KBM-7 (cell line): ENCODE measurements at regions not wholly inside any gene's neighbourhood (a gene's known extent, or its start where the extent isn't known, plus 50 kb on each side); places are given as distances from the start of the nearest gene placed in this dataset.

Source experiments
- DNase-seq: peaks from one replicate; pipeline ENCODE4 v3.0.0-alpha.2; 2015
- in situ Hi-C: fragments of 300-500 bp; cut with MboI; formaldehyde crosslinking; loops from 2 replicates; pipeline ENCODE4 v1.14.3; 2020; ENCODE audit warnings: low sequenced_read_pairs, low pct_unique_long_range_greater_than_20kb, mixed read lengths

- in situ Hi-C loops, result no loop called here
- no peak for DNase-seq
These were observed 254.9 kb upstream of the GATB start for GRCh38 chr4:152015597-152016302.

GRCh38 chr4:152014280-152014679 lies 253.5 kb upstream of the GATB start:
- in situ Hi-C loops, result no loop called here
- no peak for DNase-seq

GRCh38 chr4:152011469-152011868 lies 250.7 kb upstream of the GATB start:
- in situ Hi-C loops, result no loop called here
- no peak for DNase-seq

GRCh38 chr4:152010710-152011079 lies 249.9 kb upstream of the GATB start:
- in situ Hi-C loops, result no loop called here
- DNase-seq, result no peak

- no peak for DNase-seq
- in situ Hi-C loops, result no loop called here
These were observed 249.3 kb upstream of the GATB start for GRCh38 chr4:152009983-152010709.

- no peak for DNase-seq
- in situ Hi-C loops, result no loop called here
These were observed 248.3 kb upstream of the GATB start for GRCh38 chr4:152009031-152009670.

DNA sequence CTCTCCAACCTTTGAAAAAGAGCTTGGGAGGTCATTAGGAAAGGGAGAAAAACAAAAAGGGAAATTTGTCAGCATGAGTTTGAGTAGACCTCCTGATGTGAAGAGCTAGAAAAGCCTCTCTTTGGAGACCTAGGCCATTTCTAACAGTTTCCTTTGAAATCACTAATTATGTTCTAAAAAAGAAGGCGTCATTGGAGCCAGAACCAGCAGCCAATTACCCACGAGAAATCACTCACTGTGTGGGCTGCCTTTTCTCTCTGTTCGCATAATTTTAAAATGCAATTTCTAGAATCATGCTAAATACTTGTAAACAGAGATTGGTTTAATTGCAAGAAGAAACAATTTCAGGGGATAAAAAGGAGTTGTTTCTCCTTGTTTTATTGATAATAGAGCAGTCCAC lies 246.3 kb upstream of the GATB start:
- DNase-seq, result no peak
- in situ Hi-C loops, result no loop called here

DNA sequence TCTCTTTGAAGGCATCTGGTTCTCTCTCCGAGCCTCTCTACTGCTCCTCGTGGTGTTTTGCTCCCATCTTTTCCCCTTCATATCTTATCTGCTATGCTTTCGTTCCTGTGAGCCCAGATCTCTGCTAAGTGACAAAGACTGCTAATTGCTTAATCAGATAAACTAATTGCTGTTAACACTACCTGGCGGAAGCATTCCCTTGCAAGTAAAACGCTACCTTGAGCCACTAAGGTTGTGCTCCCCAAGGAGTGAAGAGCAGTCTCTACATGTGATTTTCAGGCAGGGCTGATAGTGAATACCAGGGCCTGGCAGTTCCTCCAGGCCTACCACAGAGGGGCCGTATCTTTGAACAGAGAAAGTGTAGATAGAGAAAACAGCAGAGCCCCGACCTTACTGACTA lies 244.0 kb upstream of the GATB start:
- in situ Hi-C loops, result no loop called here

GRCh38 chr4:152000518-152000917 lies 239.7 kb upstream of the GATB start:
- in situ Hi-C loops, result no loop called here
- no peak for DNase-seq

More for the DNA sequence above, 244.0 kb upstream of the GATB start:
- DNase-seq, result no peak

- in situ Hi-C loops, result no loop called here
- no peak for DNase-seq
These were observed 237.9 kb upstream of the GATB start for GRCh38 chr4:151998723-151999122.

GRCh38 chr4:151997461-151997860 lies 236.7 kb upstream of the GATB start:
- in situ Hi-C loops, result no loop called here
- DNase-seq, result no peak

DNA sequence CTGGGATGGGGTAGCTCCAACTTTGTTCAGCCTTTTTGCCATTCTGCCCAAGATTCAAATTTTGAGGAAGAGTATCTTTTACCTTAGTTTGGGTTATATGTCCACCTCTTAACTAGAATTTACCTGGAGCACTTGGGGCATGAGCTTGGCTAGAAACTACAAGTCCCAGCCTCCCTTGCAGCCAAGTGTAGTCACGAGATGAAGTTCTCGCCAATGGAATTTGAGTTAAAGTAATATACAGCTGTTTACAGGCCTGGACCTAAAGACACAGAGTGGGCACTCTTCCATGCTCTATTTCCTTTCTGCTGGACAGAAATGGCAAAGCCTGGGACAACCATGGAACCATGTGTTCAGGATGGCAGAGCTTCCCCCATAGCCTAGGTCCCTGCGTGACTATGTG lies 233.6 kb upstream of the GATB start:
- in situ Hi-C loops, result no loop called here
- no peak for DNase-seq

GRCh38 chr4:151993521-151993920 lies 232.7 kb upstream of the GATB start:
- in situ Hi-C loops, result no loop called here
- DNase-seq, result no peak

DNA sequence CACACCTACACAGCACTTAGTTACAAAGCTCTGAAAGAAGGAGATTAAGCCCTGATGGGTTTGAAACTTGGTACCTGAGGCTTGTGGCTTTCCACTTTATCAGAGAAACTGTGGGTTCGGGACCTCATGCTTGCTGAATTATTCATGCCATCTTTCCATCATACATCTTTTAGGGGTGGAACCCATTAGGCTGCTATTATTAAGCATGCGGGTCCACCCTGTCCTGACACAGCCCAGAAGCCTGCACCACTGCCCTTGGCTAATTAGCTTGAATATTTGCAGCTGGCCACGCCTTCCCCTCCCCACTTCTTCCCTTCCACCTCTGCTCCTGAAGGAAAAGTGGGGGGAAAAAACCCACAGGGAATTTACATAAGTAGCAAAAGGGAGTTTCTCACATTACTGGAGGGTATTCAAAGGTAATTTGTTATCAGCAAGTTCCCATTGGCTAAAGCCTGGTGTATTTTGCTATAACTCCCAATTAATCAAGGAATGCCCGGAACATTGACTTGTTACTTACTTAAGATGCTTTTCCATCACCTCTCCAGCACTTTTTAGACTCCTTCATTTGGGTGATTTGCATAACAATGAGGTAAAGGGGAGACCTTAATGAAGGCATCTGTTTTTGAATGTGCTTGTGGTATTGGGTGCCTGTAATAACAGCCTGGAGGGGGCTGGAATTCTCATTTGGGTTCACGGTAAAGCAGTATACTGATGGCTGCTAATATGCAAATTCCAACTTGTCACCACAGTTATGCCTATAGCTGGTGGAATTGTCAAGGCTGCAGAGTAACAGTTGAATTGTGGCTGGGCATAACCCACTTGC lies 231.7 kb upstream of the GATB start:
- in situ Hi-C loops, result no loop called here
- DNase-seq, result no peak

GRCh38 chr4:151991884-151992167 lies 231.0 kb upstream of the GATB start:
- no peak for DNase-seq
- in situ Hi-C loops, result no loop called here

GRCh38 chr4:151991001-151991883 lies 230.4 kb upstream of the GATB start:
- no peak for DNase-seq
- in situ Hi-C loops, result no loop called here

- in situ Hi-C loops, result no loop called here
- no peak for DNase-seq
These were observed 229.4 kb upstream of the GATB start for GRCh38 chr4:151990201-151990600.

- DNase-seq, result no peak
These were observed 227.8 kb upstream of the GATB start for GRCh38 chr4:151988591-151988990.

GRCh38 chr4:151987606-151988005 lies 226.8 kb upstream of the GATB start:
- in situ Hi-C loops, result no loop called here
- no peak for DNase-seq

More at GRCh38 chr4:151988591-151988990, 227.8 kb upstream of the GATB start:
- in situ Hi-C loops, result no loop called here
